ENCODE measurements at regions not wholly inside any gene's neighbourhood (a gene's known extent, or its start where the extent isn't known, plus 50 kb on each side); places are given as distances from the start of the nearest gene placed in this dataset.

- TF ChIP-seq ZNF274 (IDR thresholded peaks at IDR 0.05; ENCODE audit: low read depth, low read length) (no peak), SUZ12 (IDR thresholded peaks at IDR 0.05; ENCODE audit: extremely low read depth, insufficient read depth, insufficient read length) (no peak), YY1 (IDR thresholded peaks at IDR 0.05; ENCODE audit: insufficient read depth, insufficient read length) (no peak)
Measured at GRCh38 chr15:96672629-96673028, 342.1 kb downstream of the NR2F2 start.
